GM10266 (cell line): ENCODE measurements at regions not wholly inside any gene's neighbourhood (a gene's known extent, or its start where the extent isn't known, plus 50 kb on each side); places are given as distances from the start of the nearest gene placed in this dataset.

ENCODE experiments used
- DNase-seq: peaks from one replicate; pipeline ENCODE4 v3.0.0; 2012; ENCODE audit errors: extremely low spot score
- TF ChIP-seq, protein P1 (sequence below): IDR thresholded peaks from 2 replicates; pipeline ENCODE4 v1.5.1; 2012; ENCODE audit warnings: mild to moderate bottlenecking, low read depth; ENCODE audit not compliant: control insufficient read depth, insufficient read depth; ENCODE audit errors: missing control alignments

DNA sequence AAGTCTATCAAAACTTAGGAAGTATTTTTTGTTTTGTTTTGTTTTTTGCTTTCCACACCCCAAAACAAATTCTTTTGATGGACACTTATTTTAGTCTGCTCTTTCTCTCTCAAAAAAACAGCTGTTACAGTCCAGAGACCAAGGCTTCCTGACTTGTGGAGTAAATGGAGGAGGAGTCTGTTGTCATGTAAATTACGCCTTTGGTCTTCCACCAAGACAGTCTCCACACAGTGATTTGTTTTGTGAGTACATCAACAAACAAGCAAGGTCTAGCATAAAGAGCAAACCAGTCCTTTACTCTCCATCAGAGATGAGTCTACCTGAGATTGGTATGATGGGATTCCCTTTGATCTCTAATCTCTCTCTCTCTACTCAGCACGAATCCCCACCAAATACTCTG, 588.0 kb upstream of the ARID1B start:
- TF ChIP-seq, protein P1, sequence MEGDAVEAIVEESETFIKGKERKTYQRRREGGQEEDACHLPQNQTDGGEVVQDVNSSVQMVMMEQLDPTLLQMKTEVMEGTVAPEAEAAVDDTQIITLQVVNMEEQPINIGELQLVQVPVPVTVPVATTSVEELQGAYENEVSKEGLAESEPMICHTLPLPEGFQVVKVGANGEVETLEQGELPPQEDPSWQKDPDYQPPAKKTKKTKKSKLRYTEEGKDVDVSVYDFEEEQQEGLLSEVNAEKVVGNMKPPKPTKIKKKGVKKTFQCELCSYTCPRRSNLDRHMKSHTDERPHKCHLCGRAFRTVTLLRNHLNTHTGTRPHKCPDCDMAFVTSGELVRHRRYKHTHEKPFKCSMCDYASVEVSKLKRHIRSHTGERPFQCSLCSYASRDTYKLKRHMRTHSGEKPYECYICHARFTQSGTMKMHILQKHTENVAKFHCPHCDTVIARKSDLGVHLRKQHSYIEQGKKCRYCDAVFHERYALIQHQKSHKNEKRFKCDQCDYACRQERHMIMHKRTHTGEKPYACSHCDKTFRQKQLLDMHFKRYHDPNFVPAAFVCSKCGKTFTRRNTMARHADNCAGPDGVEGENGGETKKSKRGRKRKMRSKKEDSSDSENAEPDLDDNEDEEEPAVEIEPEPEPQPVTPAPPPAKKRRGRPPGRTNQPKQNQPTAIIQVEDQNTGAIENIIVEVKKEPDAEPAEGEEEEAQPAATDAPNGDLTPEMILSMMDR, result no peak
- no peak for DNase-seq

DNA sequence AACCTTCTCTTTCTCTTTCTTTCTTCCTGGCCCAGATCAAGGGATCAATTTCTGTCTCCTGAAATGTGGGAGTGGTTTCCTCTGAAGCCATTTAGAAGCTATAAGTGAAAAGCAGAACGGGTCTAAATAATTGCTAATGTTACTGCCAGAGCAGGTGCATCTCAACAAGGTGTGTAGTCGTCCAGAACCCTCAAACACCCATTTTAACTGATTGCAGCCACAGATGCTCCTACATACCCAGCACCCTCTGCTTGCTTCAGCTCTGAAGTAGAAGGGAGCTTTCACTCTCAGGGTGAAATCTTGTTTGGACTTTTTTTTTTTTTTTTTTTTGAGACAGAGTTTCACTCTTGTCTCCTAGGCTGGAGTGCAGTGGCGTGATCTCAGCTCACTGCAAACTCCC, 592.1 kb upstream of the ARID1B start:
- TF ChIP-seq, protein P1, result no peak
- DNase-seq, result no peak

DNA sequence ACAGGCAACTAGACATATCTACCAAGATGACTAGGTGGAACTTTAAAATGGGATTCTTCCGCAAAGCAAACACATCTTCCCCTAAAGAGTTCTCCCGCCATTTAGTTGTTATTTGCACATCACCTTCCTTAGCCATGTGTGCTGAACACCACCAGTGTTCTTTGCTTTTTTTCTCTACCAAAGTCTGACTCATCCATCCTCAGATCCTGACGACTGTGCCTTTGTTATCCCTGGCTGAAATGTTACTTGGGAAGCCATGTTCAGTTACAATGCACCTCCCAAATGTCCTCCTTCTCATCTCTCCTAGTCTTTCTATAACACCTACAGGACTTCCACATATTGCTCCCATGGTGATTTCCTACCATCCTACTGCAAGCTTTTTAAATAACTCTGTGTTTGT, 593.5 kb upstream of the ARID1B start:
- no peak for DNase-seq
- TF ChIP-seq, protein P1, result no peak

- TF ChIP-seq, protein P1, result no peak
- DNase-seq, result no peak
Measured at GRCh38 chr6:156182356-156182755, 594.8 kb upstream of the ARID1B start.

GRCh38 chr6:156181506-156181905, 595.7 kb upstream of the ARID1B start:
- TF ChIP-seq, protein P1, result no peak
- DNase-seq, result no peak

DNA sequence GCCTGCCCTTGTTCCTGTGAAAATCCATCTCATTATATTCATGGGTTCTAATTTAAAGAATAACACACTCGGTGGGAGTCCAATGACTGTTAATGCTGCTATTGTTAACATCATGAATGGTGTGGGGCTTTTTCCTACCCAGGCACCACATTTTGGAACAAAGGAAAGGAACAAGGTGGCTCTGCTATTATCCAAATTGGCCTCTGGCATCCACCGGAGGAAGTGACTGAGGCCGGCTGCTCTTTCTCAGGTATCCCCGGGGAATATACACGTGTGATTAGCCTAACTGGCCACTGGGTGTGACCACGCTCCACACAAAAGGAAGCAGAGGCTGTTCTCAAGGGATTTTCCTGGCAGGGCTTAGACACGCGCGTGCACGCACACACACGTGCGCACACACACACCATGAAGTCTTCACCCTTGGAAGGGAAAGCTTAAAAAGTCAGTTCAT, 601.2 kb upstream of the ARID1B start:
- TF ChIP-seq, protein P1, result no peak
- no peak for DNase-seq

GRCh38 chr6:156175433-156175832, 601.7 kb upstream of the ARID1B start:
- TF ChIP-seq, protein P1, result no peak
- no peak for DNase-seq
